ENCODE measurements at regions not wholly inside any gene's neighbourhood (a gene's known extent, or its start where the extent isn't known, plus 50 kb on each side); places are given as distances from the start of the nearest gene placed in this dataset.
A peak's percentile ranks its signal among the peaks of the same experiment; 100 is the strongest.

DNA sequence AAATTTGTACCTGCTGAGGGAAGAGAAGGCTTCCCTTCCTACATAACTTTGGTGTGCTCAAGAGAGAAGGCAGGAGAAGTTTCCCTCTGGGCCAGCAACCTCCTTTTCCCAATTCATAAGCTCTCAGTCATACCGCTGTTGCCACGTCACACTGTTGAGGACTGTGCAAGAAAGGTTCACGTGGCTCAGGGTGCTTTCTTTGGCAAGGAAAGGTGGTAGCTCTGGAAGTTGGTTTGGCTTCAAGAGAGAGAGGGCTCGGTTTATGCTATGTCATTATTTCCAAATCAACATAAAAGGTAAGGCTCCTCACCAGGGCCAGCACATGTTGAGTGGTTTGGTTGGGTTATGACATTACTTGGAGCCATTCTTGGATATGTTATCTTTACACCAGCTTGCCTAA, 77.3 kb downstream of the TNFSF18 start:
- Histone ChIP-seq H3K27me3 (ENCODE audit: control insufficient read depth in 3 of 3, insufficient read depth in 3 of 3, low read length in 3 of 3) (no peaks in the 10 kb centered on the region), H3K4me3 (ENCODE audit: low read depth in 1 of 3, low read length in 3 of 3) (no peak overlapping the region), H3K27ac (ENCODE audit: low read depth in 1 of 3, low read length in 2 of 3) (no peak overlapping the region), H3K9me3 (ENCODE audit: control insufficient read depth in 2 of 2, insufficient read depth in 1 of 2, low read depth in 1 of 2, low read length in 1 of 2) (no peaks in the 10 kb centered on the region), H3K4me1 (ENCODE audit: control insufficient read depth in 3 of 3, insufficient read depth in 2 of 3, low read depth in 1 of 3, low read length in 2 of 3) (peaks cover 0 to 9% (median 2%) of the 10 kb centered on the region in 3 donors), H3K36me3 (ENCODE audit: control insufficient read depth in 3 of 3, insufficient read depth in 2 of 3, low read depth in 1 of 3, low read length in 3 of 3) (no peaks in the 10 kb centered on the region)
- whole genome bisulfite sequencing, 3 donors: 69 to 70% (median 70%) methylated on average over 4 of the region's 4 CpGs
- FAIRE-seq (no peak), DNase-seq (no peak)

DNA sequence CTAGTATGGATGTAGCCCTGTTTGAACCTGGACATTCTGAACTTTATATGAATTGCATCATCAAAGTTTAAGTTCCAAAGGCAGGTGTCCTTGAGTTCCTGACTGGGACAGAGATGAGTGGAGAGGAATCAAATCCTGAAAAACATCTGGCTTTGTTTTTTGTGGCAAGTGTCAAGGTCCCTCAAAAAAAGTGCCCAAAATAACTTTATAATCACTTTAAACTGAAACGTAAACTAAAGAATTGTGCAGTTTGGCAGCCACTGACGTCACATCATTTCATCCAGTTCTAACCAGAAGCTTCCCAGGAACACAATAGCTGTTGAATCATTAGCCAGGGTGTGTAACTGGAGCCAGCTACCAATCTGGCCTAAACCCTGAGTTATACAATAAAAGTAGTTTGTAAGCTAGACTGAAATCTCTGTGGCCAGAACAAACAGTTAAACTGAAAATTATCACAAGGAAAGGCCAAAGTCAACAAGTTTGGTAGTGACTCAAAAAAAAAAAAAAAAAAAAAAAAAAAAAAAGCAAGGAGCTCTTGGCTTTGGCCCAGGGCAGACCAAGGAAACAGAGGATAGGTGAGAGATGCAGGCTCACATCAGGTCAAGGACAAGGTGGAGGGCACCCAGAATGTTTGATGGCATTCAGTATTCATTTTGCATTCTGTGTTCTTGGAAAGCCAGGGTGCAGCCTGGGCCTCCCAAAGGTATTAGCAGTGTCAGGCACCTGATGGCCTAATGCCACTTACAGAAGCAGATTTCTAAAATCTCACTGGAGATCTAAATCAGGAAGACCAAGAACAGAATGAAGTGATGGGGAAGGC, 74.3 kb downstream of the TNFSF18 start:
- DNase-seq (peak; percentile 86 to 90), FAIRE-seq (no peak)
- H3K36me3 ChIP-seq (ENCODE audit: control insufficient read depth in 3 of 3, insufficient read depth in 2 of 3, low read depth in 1 of 3, low read length in 3 of 3): no peaks in the 10 kb centered on the region

DNA sequence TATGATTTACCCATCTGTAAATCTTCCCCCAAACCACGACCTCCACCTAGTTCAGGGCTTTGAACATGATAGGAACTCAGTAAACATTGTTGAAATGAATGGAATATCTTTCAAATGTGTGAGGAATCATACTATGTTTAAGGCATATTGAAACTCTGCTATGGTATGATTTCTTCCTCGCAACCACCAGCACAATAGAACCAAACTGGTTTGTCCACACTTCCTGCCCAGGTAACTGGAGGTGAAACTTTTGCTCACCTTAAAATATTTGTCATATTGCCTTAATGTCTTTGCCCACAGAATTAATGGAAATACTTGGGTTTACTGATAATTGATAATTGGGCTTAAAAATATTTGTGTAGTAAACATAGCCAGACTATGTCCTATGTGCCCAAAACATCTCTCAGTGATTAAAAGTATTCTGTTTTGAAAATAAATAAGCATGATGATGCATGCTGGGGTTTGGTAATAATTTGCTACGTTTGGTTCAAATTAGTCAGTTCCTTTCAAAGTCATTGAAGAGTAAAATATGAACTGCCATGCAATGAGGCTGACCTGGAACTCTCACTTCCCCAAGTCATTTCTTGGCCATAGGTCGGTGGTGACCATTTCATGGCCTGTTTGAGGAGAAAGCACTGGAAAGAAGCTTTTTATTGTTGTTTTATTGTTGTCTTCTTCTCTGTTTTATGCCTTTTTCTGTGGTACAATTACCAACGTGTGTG, 73.3 kb downstream of the TNFSF18 start:
- peaks cover 0 to 9% (median 2%) of the 10 kb centered on the region in 3 donors for H3K4me1 ChIP-seq (ENCODE audit: control insufficient read depth in 3 of 3, insufficient read depth in 2 of 3, low read depth in 1 of 3, low read length in 2 of 3)
- no peaks in the 10 kb centered on the region for H3K27me3 ChIP-seq (ENCODE audit: control insufficient read depth in 3 of 3, insufficient read depth in 3 of 3, low read length in 3 of 3)
- no peak for DNase-seq
- H3K4me3 ChIP-seq (ENCODE audit: low read depth in 1 of 3, low read length in 3 of 3): no peak overlapping the region
- no peak for FAIRE-seq
- WGBS, 3 donors: 68 to 73% (median 72%) methylated on average over 5 of the region's 5 CpGs
- H3K27ac ChIP-seq (ENCODE audit: low read depth in 1 of 3, low read length in 2 of 3): no peak overlapping the region
- H3K9me3 ChIP-seq (ENCODE audit: control insufficient read depth in 2 of 2, insufficient read depth in 1 of 2, low read depth in 1 of 2, low read length in 1 of 2): no peaks in the 10 kb centered on the region
- H3K36me3 ChIP-seq (ENCODE audit: control insufficient read depth in 3 of 3, insufficient read depth in 2 of 3, low read depth in 1 of 3, low read length in 3 of 3): no peaks in the 10 kb centered on the region

More for the DNA sequence above, 74.3 kb downstream of the TNFSF18 start:
- 4 to 27% (median 24%) methylated on average over 2 of the region's 2 CpGs for WGBS, 3 donors
- no peak overlapping the region for H3K4me3 ChIP-seq (ENCODE audit: low read depth in 1 of 3, low read length in 3 of 3)
- H3K9me3 ChIP-seq (ENCODE audit: control insufficient read depth in 2 of 2, insufficient read depth in 1 of 2, low read depth in 1 of 2, low read length in 1 of 2): no peaks in the 10 kb centered on the region
- H3K27me3 ChIP-seq (ENCODE audit: control insufficient read depth in 3 of 3, insufficient read depth in 3 of 3, low read length in 3 of 3): no peaks in the 10 kb centered on the region
- peaks cover 0 to 9% (median 2%) of the 10 kb centered on the region in 3 donors for H3K4me1 ChIP-seq (ENCODE audit: control insufficient read depth in 3 of 3, insufficient read depth in 2 of 3, low read depth in 1 of 3, low read length in 2 of 3)
- peak overlapping the region in 2 of 3 donors; percentile 55 to 76 for H3K27ac ChIP-seq (ENCODE audit: low read depth in 1 of 3, low read length in 2 of 3)

DNA sequence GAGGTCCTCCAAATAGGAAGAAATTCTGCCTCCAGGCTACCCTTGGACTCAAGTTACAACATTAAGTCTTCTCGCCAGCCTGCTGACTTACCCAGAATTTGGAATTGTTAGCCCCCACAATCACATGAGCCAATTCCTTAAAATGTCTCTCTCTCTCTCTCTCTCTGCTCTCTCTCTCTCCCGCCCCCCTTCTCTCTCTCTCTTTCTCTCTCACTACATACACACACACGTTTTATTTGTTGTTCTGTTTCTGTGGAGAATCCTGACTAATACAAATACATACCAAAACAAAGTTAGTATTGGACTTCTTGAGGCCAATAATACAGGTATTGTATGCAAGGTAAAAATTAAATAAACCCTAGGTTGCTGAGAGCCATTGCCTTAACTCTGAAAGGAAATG, 72.1 kb downstream of the TNFSF18 start:
- Histone ChIP-seq H3K27ac (ENCODE audit: low read depth in 1 of 3, low read length in 2 of 3) (no peak overlapping the region), H3K4me1 (ENCODE audit: control insufficient read depth in 3 of 3, insufficient read depth in 2 of 3, low read depth in 1 of 3, low read length in 2 of 3) (peaks cover 0 to 9% (median 2%) of the 10 kb centered on the region in 3 donors), H3K36me3 (ENCODE audit: control insufficient read depth in 3 of 3, insufficient read depth in 2 of 3, low read depth in 1 of 3, low read length in 3 of 3) (no peaks in the 10 kb centered on the region), H3K27me3 (ENCODE audit: control insufficient read depth in 3 of 3, insufficient read depth in 3 of 3, low read length in 3 of 3) (no peaks in the 10 kb centered on the region), H3K9me3 (ENCODE audit: control insufficient read depth in 2 of 2, insufficient read depth in 1 of 2, low read depth in 1 of 2, low read length in 1 of 2) (no peaks in the 10 kb centered on the region), H3K4me3 (ENCODE audit: low read depth in 1 of 3, low read length in 3 of 3) (no peak overlapping the region)
- DNase-seq: no peak
- FAIRE-seq: no peak
- 83 to 89% (median 84%) methylated on average over 3 of the region's 3 CpGs for WGBS, 3 donors

DNA sequence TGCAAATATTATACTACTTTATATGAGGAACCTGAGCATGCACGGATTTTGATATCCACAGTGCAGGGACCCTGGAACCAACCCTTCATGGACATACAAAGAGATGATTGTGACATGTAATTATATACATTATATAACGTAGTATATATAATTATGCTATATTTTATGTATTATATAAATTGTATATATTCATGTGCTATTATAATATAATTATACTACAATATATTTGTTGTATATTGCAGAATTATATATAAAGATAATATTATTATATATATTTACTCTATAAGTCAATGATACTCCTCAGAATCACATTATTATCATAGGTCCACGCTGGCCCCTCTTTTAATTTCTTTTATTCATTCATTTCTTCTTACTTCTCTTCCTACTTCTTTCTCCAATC, 70.9 kb downstream of the TNFSF18 start:
- DNase-seq: no peak
- 82 to 92% (median 89%) methylated on average over 3 of the region's 3 CpGs for WGBS, 3 donors
- no peak overlapping the region for H3K27ac ChIP-seq (ENCODE audit: low read depth in 1 of 3, low read length in 2 of 3)
- H3K4me3 ChIP-seq (ENCODE audit: low read depth in 1 of 3, low read length in 3 of 3): no peak overlapping the region
- FAIRE-seq: no peak
- peaks cover 0 to 9% (median 2%) of the 10 kb centered on the region in 3 donors for H3K4me1 ChIP-seq (ENCODE audit: control insufficient read depth in 3 of 3, insufficient read depth in 2 of 3, low read depth in 1 of 3, low read length in 2 of 3)
- H3K36me3 ChIP-seq (ENCODE audit: control insufficient read depth in 3 of 3, insufficient read depth in 2 of 3, low read depth in 1 of 3, low read length in 3 of 3): no peaks in the 10 kb centered on the region
- no peaks in the 10 kb centered on the region for H3K9me3 ChIP-seq (ENCODE audit: control insufficient read depth in 2 of 2, insufficient read depth in 1 of 2, low read depth in 1 of 2, low read length in 1 of 2)
- no peaks in the 10 kb centered on the region for H3K27me3 ChIP-seq (ENCODE audit: control insufficient read depth in 3 of 3, insufficient read depth in 3 of 3, low read length in 3 of 3)

DNA sequence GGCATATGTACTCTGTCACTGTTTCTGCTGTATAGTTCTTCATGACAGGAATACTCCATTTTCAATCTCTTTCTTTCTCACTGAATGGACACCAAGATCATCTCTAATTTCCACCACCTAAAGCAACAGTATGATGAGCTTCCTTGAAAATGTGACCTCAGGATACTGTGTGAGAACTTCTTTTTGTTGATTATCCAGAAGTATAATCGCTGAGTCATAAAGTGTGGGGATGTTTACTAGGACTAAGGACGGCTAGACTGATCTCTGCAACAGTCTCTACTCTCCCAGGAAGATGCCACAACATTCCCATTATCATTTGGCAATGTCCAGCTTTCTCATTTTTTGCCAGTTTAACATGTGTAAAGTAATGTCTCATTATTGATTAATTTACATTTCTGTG, 70.3 kb downstream of the TNFSF18 start:
- 56 to 82% (median 67%) methylated on average over 2 of the region's 2 CpGs for WGBS, 3 donors
- H3K4me1 ChIP-seq (ENCODE audit: control insufficient read depth in 3 of 3, insufficient read depth in 2 of 3, low read depth in 1 of 3, low read length in 2 of 3): peaks cover 0 to 9% (median 2%) of the 10 kb centered on the region in 3 donors
- FAIRE-seq (no peak), DNase-seq (no peak)
- no peaks in the 10 kb centered on the region for H3K9me3 ChIP-seq (ENCODE audit: control insufficient read depth in 2 of 2, insufficient read depth in 1 of 2, low read depth in 1 of 2, low read length in 1 of 2)
- no peaks in the 10 kb centered on the region for H3K27me3 ChIP-seq (ENCODE audit: control insufficient read depth in 3 of 3, insufficient read depth in 3 of 3, low read length in 3 of 3)
- no peak overlapping the region for H3K4me3 ChIP-seq (ENCODE audit: low read depth in 1 of 3, low read length in 3 of 3)
- no peaks in the 10 kb centered on the region for H3K36me3 ChIP-seq (ENCODE audit: control insufficient read depth in 3 of 3, insufficient read depth in 2 of 3, low read depth in 1 of 3, low read length in 3 of 3)
- no peak overlapping the region for H3K27ac ChIP-seq (ENCODE audit: low read depth in 1 of 3, low read length in 2 of 3)

DNA sequence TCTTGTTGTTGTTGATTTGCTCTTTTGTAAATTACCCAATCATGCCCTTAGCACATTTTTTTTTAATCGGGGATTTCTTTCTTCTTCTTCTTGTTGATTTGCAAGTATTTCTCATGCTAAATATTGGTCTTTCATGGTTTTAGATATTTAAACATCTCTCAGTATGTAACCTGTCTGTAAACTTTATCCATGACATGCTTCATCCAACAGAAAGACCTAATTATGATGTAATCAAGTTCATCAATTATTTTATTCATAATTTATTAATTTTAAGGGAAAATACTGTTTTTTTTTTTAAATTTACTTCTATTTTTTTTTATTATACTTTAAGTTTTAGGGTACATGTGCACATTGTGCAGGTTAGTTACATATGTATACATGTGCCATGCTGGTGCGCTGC, 69.8 kb downstream of the TNFSF18 start:
- no peaks in the 10 kb centered on the region for H3K9me3 ChIP-seq (ENCODE audit: control insufficient read depth in 2 of 2, insufficient read depth in 1 of 2, low read depth in 1 of 2, low read length in 1 of 2)
- H3K4me3 ChIP-seq (ENCODE audit: low read depth in 1 of 3, low read length in 3 of 3): no peak overlapping the region
- H3K27me3 ChIP-seq (ENCODE audit: control insufficient read depth in 3 of 3, insufficient read depth in 3 of 3, low read length in 3 of 3): no peaks in the 10 kb centered on the region
- peaks cover 0 to 8% (median 2%) of the 10 kb centered on the region in 3 donors for H3K4me1 ChIP-seq (ENCODE audit: control insufficient read depth in 3 of 3, insufficient read depth in 2 of 3, low read depth in 1 of 3, low read length in 2 of 3)
- H3K27ac ChIP-seq (ENCODE audit: low read depth in 1 of 3, low read length in 2 of 3): no peak overlapping the region
- FAIRE-seq (no peak), DNase-seq (no peak)
- 91 to 94% (median 91%) methylated on average over 1 of the region's 2 CpGs for WGBS, 3 donors
- no peaks in the 10 kb centered on the region for H3K36me3 ChIP-seq (ENCODE audit: control insufficient read depth in 3 of 3, insufficient read depth in 2 of 3, low read depth in 1 of 3, low read length in 3 of 3)
